ENCODE measurements at regions not wholly inside any gene's neighbourhood (a gene's known extent, or its start where the extent isn't known, plus 50 kb on each side); places are given as distances from the start of the nearest gene placed in this dataset.
"Not testable (repeated sequence)": the region's sequence is repeated elsewhere in the genome, so short reads cannot be mapped to it uniquely, and the experiment has no call there.

DNA sequence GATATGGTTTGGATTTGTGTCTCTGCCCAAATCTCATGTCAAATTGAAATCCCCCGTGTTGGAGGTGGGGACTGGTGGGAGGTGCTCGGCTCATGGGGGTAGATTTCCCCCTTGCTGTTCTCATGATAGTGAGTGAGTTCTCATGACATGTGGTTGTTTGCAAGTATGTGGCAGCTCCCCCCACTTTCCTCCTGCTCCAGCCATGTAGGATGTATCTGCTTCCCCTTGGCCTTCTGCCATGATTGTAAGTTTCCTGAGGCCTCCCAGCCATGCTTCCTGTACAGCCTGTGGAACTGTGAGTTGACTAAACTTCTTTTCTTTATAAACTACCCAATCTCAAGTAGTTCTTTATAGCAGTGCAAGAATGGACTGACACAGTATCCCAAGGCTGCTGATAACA, 55.9 kb downstream of the HES1 start:
- TF ChIP-seq, protein P1, sequence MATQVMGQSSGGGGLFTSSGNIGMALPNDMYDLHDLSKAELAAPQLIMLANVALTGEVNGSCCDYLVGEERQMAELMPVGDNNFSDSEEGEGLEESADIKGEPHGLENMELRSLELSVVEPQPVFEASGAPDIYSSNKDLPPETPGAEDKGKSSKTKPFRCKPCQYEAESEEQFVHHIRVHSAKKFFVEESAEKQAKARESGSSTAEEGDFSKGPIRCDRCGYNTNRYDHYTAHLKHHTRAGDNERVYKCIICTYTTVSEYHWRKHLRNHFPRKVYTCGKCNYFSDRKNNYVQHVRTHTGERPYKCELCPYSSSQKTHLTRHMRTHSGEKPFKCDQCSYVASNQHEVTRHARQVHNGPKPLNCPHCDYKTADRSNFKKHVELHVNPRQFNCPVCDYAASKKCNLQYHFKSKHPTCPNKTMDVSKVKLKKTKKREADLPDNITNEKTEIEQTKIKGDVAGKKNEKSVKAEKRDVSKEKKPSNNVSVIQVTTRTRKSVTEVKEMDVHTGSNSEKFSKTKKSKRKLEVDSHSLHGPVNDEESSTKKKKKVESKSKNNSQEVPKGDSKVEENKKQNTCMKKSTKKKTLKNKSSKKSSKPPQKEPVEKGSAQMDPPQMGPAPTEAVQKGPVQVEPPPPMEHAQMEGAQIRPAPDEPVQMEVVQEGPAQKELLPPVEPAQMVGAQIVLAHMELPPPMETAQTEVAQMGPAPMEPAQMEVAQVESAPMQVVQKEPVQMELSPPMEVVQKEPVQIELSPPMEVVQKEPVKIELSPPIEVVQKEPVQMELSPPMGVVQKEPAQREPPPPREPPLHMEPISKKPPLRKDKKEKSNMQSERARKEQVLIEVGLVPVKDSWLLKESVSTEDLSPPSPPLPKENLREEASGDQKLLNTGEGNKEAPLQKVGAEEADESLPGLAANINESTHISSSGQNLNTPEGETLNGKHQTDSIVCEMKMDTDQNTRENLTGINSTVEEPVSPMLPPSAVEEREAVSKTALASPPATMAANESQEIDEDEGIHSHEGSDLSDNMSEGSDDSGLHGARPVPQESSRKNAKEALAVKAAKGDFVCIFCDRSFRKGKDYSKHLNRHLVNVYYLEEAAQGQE (IDR thresholded peaks at IDR 0.05; ENCODE audit: insufficient replicate concordance, low read depth): not testable (repeated sequence)
- TF ChIP-seq, protein P2, sequence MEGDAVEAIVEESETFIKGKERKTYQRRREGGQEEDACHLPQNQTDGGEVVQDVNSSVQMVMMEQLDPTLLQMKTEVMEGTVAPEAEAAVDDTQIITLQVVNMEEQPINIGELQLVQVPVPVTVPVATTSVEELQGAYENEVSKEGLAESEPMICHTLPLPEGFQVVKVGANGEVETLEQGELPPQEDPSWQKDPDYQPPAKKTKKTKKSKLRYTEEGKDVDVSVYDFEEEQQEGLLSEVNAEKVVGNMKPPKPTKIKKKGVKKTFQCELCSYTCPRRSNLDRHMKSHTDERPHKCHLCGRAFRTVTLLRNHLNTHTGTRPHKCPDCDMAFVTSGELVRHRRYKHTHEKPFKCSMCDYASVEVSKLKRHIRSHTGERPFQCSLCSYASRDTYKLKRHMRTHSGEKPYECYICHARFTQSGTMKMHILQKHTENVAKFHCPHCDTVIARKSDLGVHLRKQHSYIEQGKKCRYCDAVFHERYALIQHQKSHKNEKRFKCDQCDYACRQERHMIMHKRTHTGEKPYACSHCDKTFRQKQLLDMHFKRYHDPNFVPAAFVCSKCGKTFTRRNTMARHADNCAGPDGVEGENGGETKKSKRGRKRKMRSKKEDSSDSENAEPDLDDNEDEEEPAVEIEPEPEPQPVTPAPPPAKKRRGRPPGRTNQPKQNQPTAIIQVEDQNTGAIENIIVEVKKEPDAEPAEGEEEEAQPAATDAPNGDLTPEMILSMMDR (IDR thresholded peaks at IDR 0.05; ENCODE audit: insufficient read depth, low read length): not testable (repeated sequence)
- not testable (repeated sequence) for TF ChIP-seq POLR2AphosphoS5 (IDR thresholded peaks at IDR 0.05; ENCODE audit: low read depth)

All from HL-60 (cell line).